H9 (cell line): ENCODE measurements at regions not wholly inside any gene's neighbourhood (a gene's known extent, or its start where the extent isn't known, plus 50 kb on each side); places are given as distances from the start of the nearest gene placed in this dataset.

Source experiments
- DNase-seq: peaks from one replicate; pipeline ENCODE4 v3.0.0-alpha.2; 2017
- H2AFZ ChIP-seq: one replicate; pipeline ENCODE4 v1.6.1; 2013; ENCODE audit warnings: mild to moderate bottlenecking, low read length, control low read depth, moderate library complexity
- H2AK5ac ChIP-seq: 2 replicates; pipeline ENCODE4 v1.6.1; 2013; ENCODE audit warnings: low read length, control low read depth, mixed read lengths; ENCODE audit not compliant: insufficient read length
- H2BK120ac ChIP-seq: one replicate; pipeline ENCODE4 v1.6.1; 2013; ENCODE audit warnings: low read depth, mild to moderate bottlenecking, low read length, control low read depth, inconsistent platforms; ENCODE audit not compliant: poor library complexity, severe bottlenecking
- H2BK12ac ChIP-seq: 2 replicates; pipeline ENCODE4 v1.6.1; 2013; ENCODE audit warnings: low read length, control low read depth, mixed read lengths, low read depth; ENCODE audit not compliant: insufficient read length
- H2BK15ac ChIP-seq: 2 replicates; pipeline ENCODE4 v1.6.1; 2013; ENCODE audit warnings: low read depth, low read length, control low read depth
- H2BK20ac ChIP-seq: one replicate; pipeline ENCODE4 v1.6.1; 2013; ENCODE audit warnings: low read depth, mild to moderate bottlenecking, low read length, control low read depth, inconsistent platforms; ENCODE audit not compliant: poor library complexity, severe bottlenecking
- H2BK5ac ChIP-seq: 2 replicates; pipeline ENCODE4 v1.6.1; 2013; ENCODE audit warnings: low read length, control low read depth, mixed read lengths; ENCODE audit not compliant: insufficient read length
- H3K14ac ChIP-seq: 2 replicates; pipeline ENCODE4 v1.6.1; 2013; ENCODE audit warnings: low read length, control low read depth; ENCODE audit not compliant: insufficient read depth
- H3K18ac ChIP-seq: 2 replicates; pipeline ENCODE4 v1.6.1; 2013; ENCODE audit warnings: low read depth, mild to moderate bottlenecking, mixed read lengths, low read length, control low read depth; ENCODE audit not compliant: insufficient read length
- H3K23ac ChIP-seq: 2 replicates; pipeline ENCODE4 v1.6.1; 2013; ENCODE audit warnings: low read length, control low read depth, mixed read lengths, low read depth; ENCODE audit not compliant: insufficient read length
- H3K23me2 ChIP-seq: 2 replicates; pipeline ENCODE4 v1.6.1; 2013; ENCODE audit warnings: low read depth, mild to moderate bottlenecking, mixed read lengths, low read length, control low read depth; ENCODE audit not compliant: insufficient read length, poor library complexity, severe bottlenecking
- H3K27ac ChIP-seq: 2 replicates; pipeline ENCODE4 v1.5.1; 2013; ENCODE audit warnings: low read length, control low read depth, mixed read lengths, low read depth; ENCODE audit not compliant: insufficient read length
- H3K27me3 ChIP-seq: 2 replicates; pipeline ENCODE4 v1.6.1; 2013; ENCODE audit warnings: low read length, control low read depth, inconsistent platforms; ENCODE audit not compliant: insufficient read depth
- H3K4ac ChIP-seq: 2 replicates; pipeline ENCODE4 v1.6.1; 2013; ENCODE audit warnings: low read depth, mild to moderate bottlenecking, control low read depth, inconsistent platforms, low read length, moderate library complexity
- H3K4me1 ChIP-seq: 2 replicates; pipeline ENCODE4 v1.6.1; 2013; ENCODE audit warnings: low read length, control low read depth, inconsistent platforms; ENCODE audit not compliant: insufficient read depth
- H3K4me2 ChIP-seq: 2 replicates; pipeline ENCODE4 v1.6.1; 2013; ENCODE audit warnings: low read length, control low read depth, mixed read lengths; ENCODE audit not compliant: insufficient read length, insufficient read depth
- H3K56ac ChIP-seq: 2 replicates; pipeline ENCODE4 v1.6.1; 2013; ENCODE audit warnings: low read depth, mild to moderate bottlenecking, mixed read lengths, low read length, control low read depth; ENCODE audit not compliant: insufficient read length
- H3K79me1 ChIP-seq: 2 replicates; pipeline ENCODE4 v1.6.1; 2013; ENCODE audit warnings: low read depth, mild to moderate bottlenecking, moderate library complexity, low read length, control low read depth, inconsistent platforms; ENCODE audit not compliant: insufficient read depth, poor library complexity, severe bottlenecking
- H3K79me2 ChIP-seq: 2 replicates; pipeline ENCODE4 v1.6.1; 2013; ENCODE audit warnings: low read length, control low read depth, inconsistent platforms; ENCODE audit not compliant: insufficient read depth
- H3K9ac ChIP-seq: 2 replicates; pipeline ENCODE4 v1.6.1; 2013; ENCODE audit warnings: low read length, control low read depth, mixed read lengths; ENCODE audit not compliant: insufficient read length; ENCODE audit errors: extremely low read depth
- H3K9me3 ChIP-seq: one replicate; pipeline ENCODE4 v1.6.1; 2013; ENCODE audit warnings: low read depth, low read length, inconsistent platforms; ENCODE audit not compliant: control insufficient read depth
- H3T11ph ChIP-seq: one replicate; pipeline ENCODE4 v1.6.1; 2013; ENCODE audit warnings: mild to moderate bottlenecking, low read length, control low read depth, inconsistent platforms
- H4K20me1 ChIP-seq: one replicate; pipeline ENCODE4 v1.6.1; 2013; ENCODE audit not compliant: control insufficient read depth, insufficient read length, insufficient read depth
- H4K5ac ChIP-seq: 2 replicates; pipeline ENCODE4 v1.6.1; 2013; ENCODE audit warnings: low read depth, mild to moderate bottlenecking, mixed read lengths, low read length, control low read depth; ENCODE audit not compliant: insufficient read length
- H4K8ac ChIP-seq: replicated peaks from 2 replicates; pipeline ENCODE4 v1.6.1; 2013; ENCODE audit warnings: low read length, control low read depth, mixed read lengths, low read depth; ENCODE audit not compliant: insufficient read length
- H4K91ac ChIP-seq: 2 replicates; pipeline ENCODE4 v1.6.1; 2013; ENCODE audit warnings: low read depth, mild to moderate bottlenecking, moderate library complexity, mixed read lengths, low read length, control low read depth; ENCODE audit not compliant: insufficient read length
- H3K27ac Mint-ChIP-seq, 3 experiments: 2 replicates in 2 of 3; 3 replicates in 1 of 3; pipeline ENCODE4 v1.8.0; 2020 to 2021; ENCODE audit warnings: mixed read lengths in 3 of 3, mild to moderate bottlenecking in 1 of 3, moderate library complexity in 1 of 3
- H3K27me3 Mint-ChIP-seq: 2 replicates; pipeline ENCODE4 v1.8.0; 2021; ENCODE audit warnings: low read depth, mild to moderate bottlenecking, moderate library complexity, mixed read lengths
- H3K36me3 Mint-ChIP-seq, 3 experiments: 2 replicates in 2 of 3; 3 replicates in 1 of 3; pipeline ENCODE4 v1.8.0; 2020 to 2021; ENCODE audit warnings: low read depth in 3 of 3, mixed read lengths in 3 of 3; ENCODE audit not compliant: insufficient read depth in 1 of 3
- H3K4me1 Mint-ChIP-seq, 2 experiments: 2 replicates each; pipeline ENCODE4 v1.8.0; 2020; ENCODE audit warnings: mixed read lengths in 2 of 2
- H3K4me3 Mint-ChIP-seq, 2 experiments: 2 replicates in 1 of 2; 3 replicates in 1 of 2; pipeline ENCODE4 v1.8.0; 2020 to 2021; ENCODE audit warnings: mild to moderate bottlenecking in 2 of 2, mixed read lengths in 2 of 2, moderate library complexity in 1 of 2
- H3K9me3 Mint-ChIP-seq, 2 experiments: 2 replicates in 1 of 2; 3 replicates in 1 of 2; pipeline ENCODE4 v1.8.0; 2020; ENCODE audit warnings: mild to moderate bottlenecking in 2 of 2, mixed read lengths in 2 of 2, moderate library complexity in 1 of 2
- CTCF ChIP-seq: fragments of 200-600 bp; sonication (generic); conservative IDR thresholded peaks from 3 replicates; pipeline ENCODE4 v1.8.0; 2021; ENCODE audit warnings: antibody characterized with exemption, mild to moderate bottlenecking
- WGBS: extraction: QIAGEN DNeasy Blood & Tissue Kit; methylation state at CpG from one replicate; pipeline ENCODE4 v1.1.7; 2013; ENCODE audit warnings: missing lambda C conversion rate, low lambda C conversion rate, mixed read lengths; ENCODE audit not compliant: insufficient read length; ENCODE audit errors: extremely low coverage; 5-methylcytosine and 5-hydroxymethylcytosine counted together

- no CpG with 5 or more reads among the region's 3 CpGs for WGBS
- Histone ChIP-seq H3T11ph (no peak overlapping the region), H2BK12ac (no peak overlapping the region), H4K20me1 (no peaks in the 10 kb centered on the region), H3K27me3 (no peaks in the 10 kb centered on the region; the same call in 1 of the 2 replicates), H2AFZ (no peak overlapping the region), H2BK5ac (no peak overlapping the region), H2AK5ac (no peak overlapping the region), H2BK15ac (no peak overlapping the region), H3K4me1 (no peaks in the 10 kb centered on the region), H3K18ac (no peak overlapping the region), H3K79me2 (no peaks in the 10 kb centered on the region), H3K23ac (no peak overlapping the region), H3K4ac (no peak overlapping the region), H3K4me2 (no peak overlapping the region), H2BK20ac (no peak overlapping the region), H3K27ac (no peak overlapping the region), H2BK120ac (no peak overlapping the region), H3K79me1 (no peaks in the 10 kb centered on the region), H4K8ac (no peak overlapping the region), H4K5ac (no peak overlapping the region), H3K23me2 (no peaks in the 10 kb centered on the region), H3K56ac (no peak overlapping the region), H3K9me3 (no peaks in the 10 kb centered on the region), H3K14ac (no peak overlapping the region), H4K91ac (no peak overlapping the region), H3K9ac (no peak overlapping the region)
- peaks cover 2% of the 10 kb centered on the region; the same call in 1 of the 2 replicates for H3K27me3 Mint-ChIP-seq
- H3K27ac Mint-ChIP-seq, result no peak overlapping the region; a peak in 1 of 7 replicates
- H3K36me3 Mint-ChIP-seq, result no peaks in the 10 kb centered on the region; a peak in 1 of 7 replicates
- no peaks in the 10 kb centered on the region for H3K9me3 Mint-ChIP-seq
- TF ChIP-seq CTCF, result no peak
- no peaks in the 10 kb centered on the region for H3K4me1 Mint-ChIP-seq
- H3K4me3 Mint-ChIP-seq, result no peak overlapping the region
- DNase-seq, result no peak
These were observed 305.7 kb upstream of the SNX7 start for GRCh38 chr1:98355656-98356383.
